ENCODE measurements at regions not wholly inside any gene's neighbourhood (a gene's known extent, or its start where the extent isn't known, plus 50 kb on each side); places are given as distances from the start of the nearest gene placed in this dataset.

DNA sequence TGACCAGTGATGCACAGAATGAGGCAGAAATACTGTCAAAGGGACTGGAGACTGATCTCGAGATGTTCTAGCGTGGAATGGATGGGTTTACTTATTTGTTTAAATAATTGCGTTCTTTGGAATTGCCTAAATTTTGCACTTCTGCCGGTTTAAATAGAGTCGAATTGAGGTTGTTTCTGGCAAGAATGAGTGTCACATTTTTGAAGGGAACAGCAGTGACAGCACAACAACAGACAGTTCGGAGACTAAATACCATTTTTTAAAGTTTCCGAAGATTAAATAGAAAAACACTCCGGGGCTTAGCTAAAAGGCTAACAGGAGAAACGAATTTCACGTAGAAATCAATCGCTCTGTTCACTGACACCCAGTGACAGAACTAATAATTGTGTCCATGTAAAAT is 969.2 kb upstream of the RBFOX1 start:
- no peak for DNase-seq

DNA sequence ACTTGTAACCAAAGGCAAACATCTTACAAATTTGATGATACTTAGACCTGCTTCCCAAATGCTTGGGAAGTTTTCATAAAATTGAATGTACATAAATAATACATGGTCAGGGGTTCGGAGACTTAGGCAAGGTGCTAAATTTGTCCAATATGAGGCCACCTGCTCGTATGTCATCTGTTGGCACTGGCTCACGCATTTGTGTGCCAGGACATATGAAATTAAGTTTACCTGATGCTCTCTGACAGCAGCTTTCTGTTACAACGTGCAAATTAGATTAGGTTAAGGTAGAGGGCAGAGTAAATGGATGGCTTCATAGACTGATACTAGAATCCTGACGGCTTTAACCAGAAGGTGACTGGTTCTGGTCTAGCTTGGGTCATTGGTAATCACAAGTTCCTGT is 970.3 kb upstream of the RBFOX1 start:
- DNase-seq, result no peak

DNA sequence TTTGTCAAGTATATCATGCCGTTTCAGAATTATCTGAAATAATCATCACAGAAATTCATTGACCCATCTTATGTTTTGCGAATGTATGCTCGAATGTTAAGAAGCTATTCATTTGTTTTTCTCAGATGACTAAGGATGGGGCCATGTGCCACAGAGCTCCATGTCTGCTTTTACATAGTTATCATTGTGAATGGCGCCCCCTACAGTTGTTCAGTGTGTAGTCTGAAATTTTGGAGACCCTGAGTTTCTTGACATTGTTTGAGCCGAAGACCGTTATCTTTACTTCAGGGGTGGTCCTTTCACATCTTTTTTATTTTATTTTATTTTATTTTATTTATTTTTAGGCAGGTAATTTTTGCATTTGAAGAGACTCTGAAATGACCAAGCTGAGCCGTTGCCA is 972.0 kb upstream of the RBFOX1 start:
- no peak for DNase-seq

DNA sequence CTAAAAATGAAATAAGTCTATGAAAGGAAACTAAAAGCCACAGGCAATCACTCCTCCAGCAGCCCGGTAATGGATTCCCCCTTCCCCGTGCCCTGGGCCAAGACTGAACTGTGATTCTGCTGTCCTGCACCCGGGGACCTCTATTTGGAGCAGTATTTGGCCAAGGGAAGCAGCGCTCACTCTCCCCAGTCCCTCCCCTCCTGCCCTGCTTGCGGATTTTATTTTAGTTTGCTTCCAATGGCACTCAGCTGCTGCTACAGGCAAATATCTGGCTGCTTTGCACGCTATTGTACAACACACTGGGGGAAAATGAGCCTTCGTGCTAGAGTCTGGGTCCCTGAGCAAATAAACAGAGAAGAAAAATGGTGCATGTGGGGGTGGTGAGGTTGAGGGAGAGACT is 975.7 kb upstream of the RBFOX1 start:
- no peak for DNase-seq

DNA sequence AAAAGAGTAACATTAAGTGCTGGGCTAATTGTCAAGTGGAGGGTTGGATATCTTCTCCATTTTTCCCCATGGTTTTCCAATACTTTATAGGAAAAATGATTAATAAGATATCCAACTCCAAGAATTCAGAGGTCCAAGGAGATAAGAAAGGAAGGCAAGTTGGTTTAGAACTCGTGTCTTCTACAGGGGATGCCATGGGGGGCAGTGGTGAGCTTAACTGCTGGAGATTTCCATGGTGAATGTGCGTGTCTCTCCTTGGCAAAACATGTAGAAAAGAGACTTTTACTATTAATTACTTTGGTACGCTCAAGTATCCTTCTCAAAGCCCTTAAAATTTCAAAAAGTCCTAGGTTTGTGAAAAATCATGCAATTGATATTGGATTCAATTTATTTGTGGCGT is 982.9 kb upstream of the RBFOX1 start:
- no peak for DNase-seq

DNA sequence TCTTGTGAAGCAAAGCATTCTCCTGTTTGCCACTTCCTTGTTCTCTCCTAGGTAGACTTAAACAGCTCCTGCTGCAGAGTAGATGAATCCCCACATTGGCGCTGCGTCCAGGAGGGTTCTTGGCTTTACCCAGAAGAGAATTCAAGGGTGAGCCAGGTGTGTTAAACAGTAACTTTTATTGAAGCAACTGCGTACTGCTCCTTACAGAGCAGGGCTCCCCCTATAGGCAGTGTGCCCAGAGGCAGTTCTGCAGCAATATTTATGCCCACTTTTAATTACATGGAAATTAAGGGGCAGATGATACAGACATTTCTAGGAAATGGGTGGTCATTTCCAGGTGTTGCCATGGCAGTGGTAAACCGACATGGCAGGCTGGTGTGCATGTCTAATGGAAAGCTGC is 987.6 kb upstream of the RBFOX1 start:
- DNase-seq, result no peak

DNA sequence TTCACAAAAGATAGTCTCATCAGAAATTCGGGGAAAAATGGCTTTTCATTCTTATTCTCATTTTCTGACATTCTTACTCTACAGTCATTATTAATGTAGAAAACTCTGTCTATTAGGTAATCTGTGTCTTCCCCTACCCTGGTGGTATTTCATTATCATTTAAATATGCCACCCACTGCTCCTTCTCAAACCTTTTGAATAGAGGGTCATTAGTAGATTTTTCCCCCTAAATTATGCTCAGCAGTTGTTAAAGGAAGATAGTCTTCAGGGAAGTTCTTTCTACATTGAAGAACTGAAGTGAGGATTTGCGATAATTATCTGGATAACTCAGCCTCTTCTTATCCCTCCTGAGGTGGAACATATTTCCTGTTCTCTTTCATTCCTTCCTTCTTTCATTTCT is 989.5 kb upstream of the RBFOX1 start:
- DNase-seq, result no peak

DNA sequence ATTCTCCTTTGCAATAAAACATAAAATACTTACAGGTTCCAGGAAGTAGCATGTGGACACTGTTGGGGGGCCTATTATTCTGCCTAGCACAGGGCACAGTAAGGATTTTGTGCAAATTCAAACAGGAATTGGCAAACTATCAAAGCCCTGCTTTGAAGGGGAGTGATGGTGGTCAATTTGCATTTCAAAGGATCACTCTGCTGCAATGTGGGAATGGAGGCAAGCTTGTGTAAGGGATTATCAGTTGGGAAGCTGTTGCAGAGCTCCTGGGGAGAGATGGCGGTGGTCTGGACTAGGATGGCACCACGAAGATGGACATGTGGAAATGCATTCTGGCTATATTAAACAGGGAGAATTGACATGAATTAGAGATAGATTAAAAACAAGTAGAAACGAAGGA is 990.7 kb upstream of the RBFOX1 start:
- no peak for DNase-seq

DNA sequence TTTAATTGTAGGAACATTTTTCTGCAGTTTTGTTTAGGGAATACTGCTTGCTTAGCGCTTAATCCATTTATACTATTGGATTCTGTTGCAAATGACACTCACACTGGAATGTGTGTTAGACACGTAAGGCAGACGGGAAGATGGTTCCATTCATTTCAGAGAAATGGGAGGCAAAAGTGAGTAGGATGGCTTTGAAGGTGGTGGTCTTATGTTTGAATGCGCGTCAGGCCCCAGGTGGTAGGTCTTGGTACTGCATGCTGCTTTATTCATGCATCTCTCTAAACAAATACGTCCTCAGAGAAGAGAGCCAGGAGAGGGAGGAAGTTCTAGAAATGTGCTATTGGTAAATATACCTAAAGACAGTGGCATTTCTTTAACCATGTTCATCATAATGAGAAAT is 997.6 kb upstream of the RBFOX1 start:
- peak; percentile 3 for DNase-seq

DNA sequence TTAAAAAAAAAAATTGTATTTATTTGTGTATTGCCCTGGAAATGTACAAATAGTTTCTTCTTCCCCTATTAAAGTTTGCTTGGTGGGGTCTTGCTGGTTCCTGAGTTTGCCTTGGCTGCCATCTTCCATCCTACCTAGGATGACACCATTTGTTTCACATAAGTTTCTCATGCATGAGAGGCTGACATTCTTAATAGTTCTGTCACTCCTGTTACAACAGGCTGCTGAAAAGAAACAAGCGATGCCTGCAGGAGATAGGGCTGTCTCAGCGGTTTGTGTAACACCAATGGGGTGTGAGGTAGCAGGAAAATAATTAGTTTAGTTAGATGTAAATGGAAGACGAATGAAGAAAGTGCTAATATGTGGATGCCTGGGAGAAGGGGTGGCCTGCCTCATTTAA is 1000.9 kb upstream of the RBFOX1 start:
- no peak for DNase-seq

DNA sequence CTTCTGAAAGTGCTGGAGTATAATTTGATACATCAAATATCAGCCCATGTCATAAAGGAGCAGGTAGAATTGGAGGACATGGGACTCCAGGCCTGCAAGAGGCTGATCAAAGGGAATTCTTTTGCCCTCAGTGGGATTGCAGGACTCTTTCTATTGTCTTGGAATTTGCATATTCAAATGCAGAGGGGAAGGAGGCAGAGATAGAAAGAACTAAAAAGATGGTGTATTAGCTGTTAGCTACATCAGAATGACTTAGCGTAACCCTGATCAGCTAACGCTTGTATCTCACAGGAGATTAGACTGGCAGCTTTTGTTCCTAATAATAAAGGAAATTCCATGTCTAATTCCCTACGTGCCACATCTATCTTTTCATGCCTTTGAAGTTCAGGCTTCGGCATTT is 1014.7 kb upstream of the RBFOX1 start:
- DNase-seq, result no peak

DNA sequence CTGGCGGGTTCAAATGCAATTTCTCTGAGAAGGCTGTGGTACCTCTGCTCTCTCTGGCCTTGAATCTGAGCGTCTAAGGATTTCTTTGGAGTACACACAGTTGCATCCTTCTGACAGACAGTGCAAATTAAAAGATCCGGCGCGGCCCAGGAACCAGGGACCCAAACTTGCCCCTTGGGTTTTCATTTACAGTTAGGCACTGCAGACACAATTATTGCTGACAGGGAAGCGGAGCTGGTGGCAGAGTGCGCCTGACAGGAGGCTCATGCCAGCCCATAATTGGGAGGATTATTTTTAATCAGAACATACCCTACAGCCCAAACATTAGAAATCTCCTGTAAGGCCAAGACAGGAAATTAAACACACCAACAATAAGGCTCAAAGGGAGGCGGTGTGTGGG is 1023.4 kb upstream of the RBFOX1 start:
- DNase-seq, result no peak

DNA sequence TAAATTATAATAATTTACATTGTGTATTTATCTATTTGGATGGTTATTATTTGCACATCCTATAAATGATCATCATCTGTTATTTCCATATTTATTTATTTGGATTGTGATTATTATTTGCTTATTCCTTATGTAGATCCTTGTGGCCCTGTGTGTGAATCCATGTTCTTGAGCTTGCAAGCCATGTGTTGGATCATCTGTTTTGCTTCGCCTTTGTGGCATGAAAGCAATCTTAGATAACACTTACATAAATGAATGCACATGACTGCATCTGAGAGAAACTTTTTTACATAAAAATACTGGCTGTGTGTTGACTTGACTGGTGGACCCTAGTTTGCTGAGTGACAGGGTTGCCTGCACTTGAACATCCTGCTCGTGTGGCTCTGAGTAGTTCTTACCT is 1024.5 kb upstream of the RBFOX1 start:
- no peak for DNase-seq

DNA sequence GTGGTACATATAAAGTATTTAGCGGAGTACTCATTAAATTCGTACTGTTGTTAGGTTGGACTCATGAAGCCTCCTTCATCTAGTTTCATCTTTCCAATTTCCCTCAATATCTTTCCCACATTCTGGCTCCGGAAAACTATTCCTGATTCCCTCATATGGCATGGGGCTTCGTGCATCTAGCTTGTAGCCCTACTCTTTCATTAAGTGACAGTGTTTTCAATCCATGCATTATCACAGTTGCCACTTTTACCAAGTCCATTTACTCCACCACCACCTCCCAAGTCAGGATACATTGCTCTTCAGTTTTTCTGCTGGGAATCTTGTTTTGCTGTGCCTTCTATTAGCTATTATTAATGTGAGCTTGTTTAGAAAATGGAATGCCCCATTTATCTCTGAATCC is 1032.1 kb upstream of the RBFOX1 start:
- DNase-seq, result no peak

DNA sequence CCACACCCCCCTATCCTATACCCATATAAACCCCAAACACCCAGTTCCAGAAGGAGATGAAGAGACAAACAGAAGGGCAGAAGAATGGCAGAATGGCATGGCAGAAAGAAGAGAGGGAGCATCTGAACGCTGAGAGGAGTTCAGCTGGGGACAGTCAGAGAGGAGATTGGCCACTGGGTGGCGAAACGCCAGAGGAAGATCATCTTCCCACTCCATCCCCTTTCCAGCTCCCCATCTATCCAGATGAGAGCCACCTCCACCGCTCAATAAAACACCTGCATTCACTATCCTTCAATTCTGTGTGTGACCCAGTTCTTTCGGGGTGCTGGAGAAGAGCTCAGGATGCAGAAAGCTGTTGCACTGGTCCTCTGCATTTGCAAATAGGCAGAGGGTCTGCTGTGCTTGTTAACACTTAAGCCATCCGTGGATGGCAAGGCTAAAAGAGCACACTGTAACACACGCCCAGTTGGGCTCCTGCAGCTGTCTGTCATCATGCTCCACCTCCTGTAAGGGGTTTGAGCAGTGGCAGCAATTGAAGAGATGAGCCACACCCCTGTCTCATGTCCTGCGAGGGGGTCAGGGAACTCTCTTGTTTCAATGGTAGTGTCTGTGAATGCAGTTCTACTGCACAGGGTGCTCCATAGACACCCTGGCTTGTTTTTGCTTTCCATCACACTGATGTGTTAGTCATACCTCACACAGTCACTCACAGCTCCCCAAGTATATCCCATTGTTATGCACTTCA is 1034.8 kb upstream of the RBFOX1 start:
- no peak for DNase-seq

DNA sequence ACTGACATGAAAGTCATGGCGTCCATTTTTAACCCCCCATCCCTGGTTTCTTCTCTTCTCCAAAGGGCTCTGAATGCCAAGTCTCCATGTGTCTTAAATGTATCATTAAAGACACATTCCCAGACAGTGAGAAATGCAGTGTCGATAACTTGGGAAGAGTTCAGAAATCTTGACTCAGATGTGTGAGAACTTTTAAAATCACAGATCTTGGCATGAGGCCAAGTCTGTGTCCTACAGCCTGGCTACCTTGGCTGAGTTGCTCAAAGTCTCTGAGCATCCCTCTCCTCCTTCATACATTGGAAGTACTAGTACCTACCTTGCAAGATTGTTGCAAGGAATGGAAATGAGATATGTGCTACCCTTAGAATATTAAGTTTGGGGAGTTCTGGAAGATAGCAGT is 1046.5 kb upstream of the RBFOX1 start:
- no peak for DNase-seq

DNA sequence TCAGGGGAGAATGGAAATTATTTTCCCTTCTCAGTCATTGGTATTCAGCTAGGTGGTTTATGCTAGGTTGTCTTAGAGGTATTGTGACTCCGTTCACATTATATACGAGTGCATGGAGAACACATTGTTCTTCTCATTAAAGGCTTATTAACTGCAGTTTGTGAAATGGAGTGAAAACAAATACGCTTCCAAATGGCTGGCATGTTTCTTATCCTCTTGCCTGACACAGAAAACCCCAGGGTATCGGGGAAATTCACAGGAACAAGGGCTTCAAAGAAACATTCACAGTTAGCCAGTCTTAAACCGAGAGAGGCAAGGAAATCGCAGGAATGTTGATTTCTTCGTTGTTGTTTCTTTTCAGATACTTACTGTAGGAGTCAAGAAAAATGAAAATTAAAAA is 1047.9 kb upstream of the RBFOX1 start:
- DNase-seq, result no peak

DNA sequence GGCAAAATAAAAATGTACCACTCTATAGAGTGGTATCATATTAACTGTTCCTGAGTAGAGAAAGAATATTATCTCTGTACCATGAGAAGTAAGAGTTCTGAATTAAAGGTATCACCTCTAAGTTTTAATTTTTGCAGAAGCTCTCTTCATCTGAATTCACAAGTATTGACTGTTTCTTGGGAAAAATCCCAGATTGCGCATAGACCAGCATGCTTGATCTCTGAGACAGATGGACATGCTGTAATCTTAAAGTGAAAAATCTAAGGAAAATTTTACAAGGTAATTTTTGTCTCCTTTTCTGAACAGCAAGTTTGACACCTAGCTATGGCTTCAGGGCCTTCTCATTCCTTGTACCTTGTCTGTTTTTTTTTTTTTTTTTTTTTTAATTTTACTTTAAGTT is 1050.7 kb upstream of the RBFOX1 start:
- no peak for DNase-seq

DNA sequence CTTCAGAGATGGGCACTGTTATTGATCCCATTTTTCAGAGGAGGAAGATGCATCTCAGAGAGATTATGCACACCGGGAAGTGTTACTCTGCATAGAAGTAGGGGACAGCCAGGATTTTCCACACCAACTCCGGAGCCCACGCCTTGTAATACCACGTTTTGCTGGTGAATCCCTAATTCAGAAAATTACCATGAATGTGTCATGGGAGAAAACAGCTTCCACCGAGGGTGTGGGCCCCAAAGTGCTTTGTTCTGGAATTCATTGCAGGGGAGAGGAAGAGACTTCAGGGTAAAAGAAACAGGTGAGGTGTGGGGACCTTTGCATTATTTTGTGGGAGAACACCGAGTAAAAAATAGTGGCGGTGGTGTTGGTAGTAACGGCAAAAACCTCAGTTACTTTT is 1051.4 kb upstream of the RBFOX1 start:
- no peak for DNase-seq

DNA sequence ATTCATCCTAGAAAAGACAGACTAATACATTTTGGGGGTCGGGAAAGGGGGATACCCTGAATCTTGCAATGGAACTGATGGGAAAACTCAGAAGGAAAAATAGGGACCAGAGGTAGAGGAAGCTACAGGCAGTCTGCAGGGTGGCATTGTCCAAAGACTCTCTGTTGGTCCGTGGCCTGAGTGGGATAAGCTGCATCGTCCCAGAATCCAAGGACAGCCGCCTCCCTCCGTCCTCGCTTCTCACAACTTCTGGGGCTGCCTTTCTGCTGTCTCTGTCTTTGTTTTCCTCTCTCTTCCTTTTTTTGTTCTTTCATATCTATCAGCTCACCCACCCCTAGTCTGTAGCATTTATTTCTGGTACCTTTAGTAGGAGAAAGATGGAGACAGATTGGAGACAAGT is 1052.6 kb upstream of the RBFOX1 start:
- no peak for DNase-seq

DNA sequence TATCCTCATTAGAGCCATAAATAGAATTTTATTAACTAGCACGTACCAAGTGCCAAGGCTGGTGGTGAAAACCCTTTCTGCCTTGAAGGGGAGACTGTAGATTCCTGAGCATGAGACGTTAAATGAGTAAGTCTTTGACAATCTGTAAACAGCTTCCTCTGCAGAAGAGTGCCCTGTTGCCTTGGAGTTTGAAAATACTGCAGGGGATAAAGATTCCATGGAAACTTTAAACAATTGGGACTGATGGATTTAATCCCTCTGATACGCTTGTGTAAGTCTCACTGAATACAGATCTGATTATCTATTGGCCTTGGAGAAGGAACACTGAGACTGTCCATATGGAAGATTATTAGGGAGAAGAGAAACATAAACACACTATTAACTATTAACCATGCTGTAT is 1053.4 kb upstream of the RBFOX1 start:
- DNase-seq, result no peak

DNA sequence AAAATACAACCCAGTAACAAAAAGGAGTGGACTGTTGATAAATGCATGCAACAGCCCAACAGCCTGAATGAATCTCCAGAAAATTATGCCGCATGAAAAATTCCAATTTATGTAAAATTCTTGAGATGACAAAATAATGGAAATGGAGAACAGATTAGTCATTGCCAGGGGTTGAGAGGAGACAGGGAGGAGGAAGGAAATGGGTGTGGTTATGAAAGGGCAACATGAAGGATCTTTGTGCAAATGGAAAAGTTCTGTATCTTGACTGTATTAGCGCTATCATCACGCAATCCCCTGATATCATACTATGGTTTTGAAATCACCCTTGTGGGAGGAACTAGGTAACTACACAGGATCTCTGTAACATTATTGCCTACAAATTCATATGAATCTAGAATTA is 1058.3 kb upstream of the RBFOX1 start:
- no peak for DNase-seq

DNA sequence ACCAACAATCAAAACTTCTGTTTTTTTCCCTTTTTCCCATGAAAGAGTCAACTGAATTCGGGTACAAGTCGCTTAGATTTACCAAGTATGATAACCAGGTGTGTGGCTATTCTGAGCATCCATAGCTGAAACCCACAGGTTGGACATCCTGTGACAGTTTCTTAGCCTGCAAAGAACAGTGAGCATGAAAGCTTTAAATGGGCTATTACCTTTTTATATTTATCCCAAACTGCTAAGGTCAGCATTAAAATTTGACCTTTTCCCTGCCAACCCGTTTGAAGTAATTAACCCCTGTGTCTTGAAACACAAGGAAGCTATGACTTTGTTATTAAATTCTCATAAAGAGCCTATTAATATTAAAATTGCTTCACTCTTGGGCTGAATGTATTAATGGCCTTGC is 1065.0 kb upstream of the RBFOX1 start:
- no peak for DNase-seq

DNA sequence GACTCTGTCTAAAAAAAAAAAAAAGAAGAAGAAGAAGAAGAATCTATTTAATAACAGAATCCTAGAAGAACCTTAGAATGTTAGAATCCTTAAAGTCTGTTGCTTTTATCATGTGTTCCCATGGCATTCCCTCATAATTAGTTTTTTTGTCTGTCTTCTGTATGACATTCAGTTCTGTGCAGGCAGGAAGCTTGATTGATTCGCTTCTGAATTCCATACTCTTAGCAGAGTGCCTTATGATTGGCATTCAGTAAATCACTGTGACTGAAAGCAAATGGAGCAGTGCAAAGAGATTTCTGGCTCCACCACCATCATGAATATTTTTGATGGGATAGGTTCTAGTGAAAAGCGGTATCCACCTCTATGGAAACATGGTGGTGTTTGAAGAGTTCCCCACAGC is 1065.9 kb upstream of the RBFOX1 start:
- DNase-seq, result no peak

DNA sequence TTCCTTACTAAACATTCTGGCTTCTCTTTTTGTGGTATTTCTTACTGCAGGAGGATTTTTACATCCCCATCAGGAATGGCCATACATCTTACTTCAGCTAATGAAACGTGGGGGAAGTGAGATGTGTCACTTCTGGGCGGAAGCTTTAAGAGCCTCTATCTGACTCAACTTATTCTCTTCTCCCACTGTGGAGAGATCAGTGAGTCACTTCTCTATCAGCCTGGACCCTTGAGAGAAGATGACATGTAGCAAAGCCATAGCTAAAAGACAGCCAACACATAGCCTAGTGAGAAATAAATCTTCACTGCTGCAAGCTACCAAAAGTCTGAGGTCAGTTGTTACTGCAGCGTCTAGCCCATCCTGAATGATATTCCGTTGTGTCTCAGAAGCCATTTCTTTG is 1066.7 kb upstream of the RBFOX1 start:
- no peak for DNase-seq

DNA sequence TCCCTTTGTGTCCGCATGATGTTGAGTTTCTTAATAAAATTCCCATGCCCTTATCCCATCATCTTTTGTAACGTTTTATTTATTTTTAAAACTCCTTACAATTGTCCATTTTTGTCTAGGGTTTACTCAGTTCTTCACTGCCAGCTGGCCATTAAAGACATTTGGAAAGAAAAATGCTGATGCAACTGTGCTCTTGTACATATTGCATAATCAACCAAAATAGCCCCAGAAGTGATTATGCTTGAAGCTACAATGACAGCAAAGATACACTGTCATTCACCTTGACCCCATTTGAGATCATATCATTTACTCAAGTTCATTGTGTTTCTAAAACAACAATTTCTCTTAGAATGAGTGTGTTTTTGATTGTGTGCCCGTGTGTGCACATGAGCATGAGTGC is 1074.6 kb upstream of the RBFOX1 start:
- no peak for DNase-seq
